Epithelial cell of prostate (primary cell): ENCODE measurements at regions not wholly inside any gene's neighbourhood (a gene's known extent, or its start where the extent isn't known, plus 50 kb on each side); places are given as distances from the start of the nearest gene placed in this dataset.
"Not testable (repeated sequence)": the region's sequence is repeated elsewhere in the genome, so short reads cannot be mapped to it uniquely, and the experiment has no call there.

Experiments
- DNase-seq: peaks from one replicate; pipeline ENCODE4 v3.0.0-alpha.2; 2011; ENCODE audit warnings: low read depth, low spot score
- H3K27ac ChIP-seq: fragments of 450-650 bp; 2 replicates; pipeline ENCODE4 v1.5.1; 2017; ENCODE audit warnings: mild to moderate bottlenecking

- H3K27ac ChIP-seq = no peak overlapping the region
- peak; percentile 33 for DNase-seq
These were observed 1254.5 kb upstream of the GOT2 start for GRCh38 chr16:59988591-59988990.

- no peak for DNase-seq
- H3K27ac ChIP-seq = no peak overlapping the region
These were observed 1241.8 kb upstream of the GOT2 start for GRCh38 chr16:59975953-59976352.

- peak overlapping the region; percentile 27 for H3K27ac ChIP-seq
- DNase-seq = peak; percentile 41
These were observed 1239.8 kb upstream of the GOT2 start for GRCh38 chr16:59973966-59974365.

- no peak for DNase-seq
These were observed 1237.1 kb upstream of the GOT2 start for GRCh38 chr16:59971264-59971663.

GRCh38 chr16:59964232-59964924 lies 1230.3 kb upstream of the GOT2 start:
- no peak overlapping the region for H3K27ac ChIP-seq
- DNase-seq = no peak

More at GRCh38 chr16:59971264-59971663, 1237.1 kb upstream of the GOT2 start:
- peak overlapping the region; percentile 14 for H3K27ac ChIP-seq

- no peak for DNase-seq
These were observed 1225.2 kb upstream of the GOT2 start for GRCh38 chr16:59959311-59959710.

GRCh38 chr16:59950431-59950830 lies 1216.3 kb upstream of the GOT2 start:
- H3K27ac ChIP-seq = no peak overlapping the region
- DNase-seq = no peak

More at GRCh38 chr16:59959311-59959710, 1225.2 kb upstream of the GOT2 start:
- no peak overlapping the region for H3K27ac ChIP-seq

- DNase-seq, H3K27ac ChIP-seq: not testable (repeated sequence)
These were observed 1209.9 kb upstream of the GOT2 start for GRCh38 chr16:59944041-59944440.

- H3K27ac ChIP-seq = no peak overlapping the region
- DNase-seq = no peak
These were observed 1207.5 kb upstream of the GOT2 start for GRCh38 chr16:59941594-59941993.

- DNase-seq = no peak
- no peak overlapping the region for H3K27ac ChIP-seq
These were observed 1185.9 kb upstream of the GOT2 start for GRCh38 chr16:59920054-59920453.

GRCh38 chr16:59913666-59914065 lies 1179.5 kb upstream of the GOT2 start:
- DNase-seq = no peak
- no peak overlapping the region for H3K27ac ChIP-seq

- no peak for DNase-seq
- no peak overlapping the region for H3K27ac ChIP-seq
These were observed 1175.1 kb upstream of the GOT2 start for GRCh38 chr16:59909262-59909661.

GRCh38 chr16:59907611-59908010 lies 1173.5 kb upstream of the GOT2 start:
- H3K27ac ChIP-seq = no peak overlapping the region
- DNase-seq = no peak

GRCh38 chr16:59905606-59906005 lies 1171.5 kb upstream of the GOT2 start:
- H3K27ac ChIP-seq = peak overlapping the region; percentile 82
- no peak for DNase-seq

- DNase-seq = no peak
- peak overlapping the region; percentile 82 for H3K27ac ChIP-seq
These were observed 1171.0 kb upstream of the GOT2 start for GRCh38 chr16:59905131-59905530.

- no peak overlapping the region for H3K27ac ChIP-seq
These were observed 1165.8 kb upstream of the GOT2 start for GRCh38 chr16:59899940-59900339.

GRCh38 chr16:59892376-59892775 lies 1158.3 kb upstream of the GOT2 start:
- DNase-seq = no peak
- no peak overlapping the region for H3K27ac ChIP-seq

More at GRCh38 chr16:59899940-59900339, 1165.8 kb upstream of the GOT2 start:
- no peak for DNase-seq

- DNase-seq = no peak
- H3K27ac ChIP-seq = no peak overlapping the region
These were observed 1153.7 kb upstream of the GOT2 start for GRCh38 chr16:59887856-59888255.

- no peak overlapping the region for H3K27ac ChIP-seq
- no peak for DNase-seq
These were observed 1151.9 kb upstream of the GOT2 start for GRCh38 chr16:59886021-59886420.

- peak overlapping the region; percentile 43 for H3K27ac ChIP-seq
These were observed 1147.3 kb upstream of the GOT2 start for GRCh38 chr16:59881376-59881775.

GRCh38 chr16:59880611-59881010 lies 1146.5 kb upstream of the GOT2 start:
- H3K27ac ChIP-seq = peak overlapping the region; percentile 43
- DNase-seq = no peak

More at GRCh38 chr16:59881376-59881775, 1147.3 kb upstream of the GOT2 start:
- DNase-seq = no peak

- peak overlapping the region; percentile 49 for H3K27ac ChIP-seq
These were observed 1144.9 kb upstream of the GOT2 start for GRCh38 chr16:59878999-59879398.

More at GRCh38 chr16:59878999-59879398, 1144.9 kb upstream of the GOT2 start:
- no peak for DNase-seq
